GM21723 (cell line): ENCODE measurements at regions not wholly inside any gene's neighbourhood (a gene's known extent, or its start where the extent isn't known, plus 50 kb on each side); places are given as distances from the start of the nearest gene placed in this dataset.
"Not testable (repeated sequence)": the region's sequence is repeated elsewhere in the genome, so short reads cannot be mapped to it uniquely, and the experiment has no call there.

ENCODE experiments used
- ATAC-seq: cut with Tn5 transposase; IDR thresholded peaks from one replicate; pipeline ENCODE4 v1.9.1; 2021; ENCODE audit warnings: mild to moderate bottlenecking, moderate library complexity; ENCODE audit not compliant: unreplicated experiment

- no peak for ATAC-seq
Observed at GRCh38 chr2:2775018-2775417, 443.9 kb upstream of the MYT1L start.

GRCh38 chr2:2773692-2774091 is 442.6 kb upstream of the MYT1L start:
- ATAC-seq: no peak

- ATAC-seq: not testable (repeated sequence)
Observed at GRCh38 chr2:2773080-2773479, 442.0 kb upstream of the MYT1L start.

GRCh38 chr2:2771721-2772411 is 440.8 kb upstream of the MYT1L start:
- no peak for ATAC-seq

GRCh38 chr2:2769481-2770431 is 438.7 kb upstream of the MYT1L start:
- ATAC-seq: no peak

GRCh38 chr2:2768476-2768875 is 437.4 kb upstream of the MYT1L start:
- no peak for ATAC-seq

GRCh38 chr2:2767837-2768236 is 436.8 kb upstream of the MYT1L start:
- ATAC-seq: no peak

- no peak for ATAC-seq
Observed at GRCh38 chr2:2765839-2766495, 434.9 kb upstream of the MYT1L start.

GRCh38 chr2:2765176-2765800 is 434.2 kb upstream of the MYT1L start:
- no peak for ATAC-seq

- no peak for ATAC-seq
Observed at GRCh38 chr2:2764739-2765138, 433.7 kb upstream of the MYT1L start.

GRCh38 chr2:2764001-2764355 is 432.9 kb upstream of the MYT1L start:
- ATAC-seq: no peak

GRCh38 chr2:2763351-2764000 is 432.4 kb upstream of the MYT1L start:
- ATAC-seq: no peak

GRCh38 chr2:2762913-2763312 is 431.8 kb upstream of the MYT1L start:
- no peak for ATAC-seq

GRCh38 chr2:2762166-2762908 is 431.3 kb upstream of the MYT1L start:
- ATAC-seq: no peak

GRCh38 chr2:2758793-2759367 is 427.8 kb upstream of the MYT1L start:
- no peak for ATAC-seq

GRCh38 chr2:2757764-2758163 is 426.7 kb upstream of the MYT1L start:
- peak; percentile 79 for ATAC-seq

- no peak for ATAC-seq
Observed at GRCh38 chr2:2756886-2757285, 425.8 kb upstream of the MYT1L start.

GRCh38 chr2:2755990-2756389 is 424.9 kb upstream of the MYT1L start:
- ATAC-seq: no peak

GRCh38 chr2:2754940-2755339 is 423.9 kb upstream of the MYT1L start:
- ATAC-seq: no peak
